HEK293 (cell line): ENCODE measurements at regions not wholly inside any gene's neighbourhood (a gene's known extent, or its start where the extent isn't known, plus 50 kb on each side); places are given as distances from the start of the nearest gene placed in this dataset.

Source experiments
- CTCF ChIA-PET: fragments of 350-600 bp; formaldehyde crosslinking; extraction: SDS; loops from one replicate; lab custom pipeline; 2021; ENCODE audit warnings: antibody characterized with exemption; lab: Yijun Ruan, JAX
- POLR2A ChIA-PET: fragments of 300-600 bp; formaldehyde crosslinking; extraction: SDS; loops from one replicate; lab custom pipeline; 2020; ENCODE audit warnings: antibody characterized with exemption, inconsistent platforms; lab: Yijun Ruan, JAX
- H3K27ac ChIP-seq: fragments of 200-500 bp; sonication (Bioruptor generic); 2 replicates; pipeline ENCODE4 v1.5.1; 2014; ENCODE audit warnings: low read depth, low read length, control low read depth, inconsistent platforms; ENCODE audit errors: extremely low read depth
- H3K36me3 ChIP-seq, 2 experiments: fragments of 200-500 bp in 1 of 2; sonication (Bioruptor generic) in 1 of 2; 1 replicate in 1 of 2; 2 replicates in 1 of 2; pipeline ENCODE4 v1.5.1; 2014 to 2017; ENCODE audit warnings: inconsistent platforms in 2 of 2, low read length in 2 of 2; ENCODE audit not compliant: control insufficient read depth in 2 of 2, insufficient read depth in 1 of 2
- H3K4me1 ChIP-seq: fragments of 200-500 bp; sonication (Bioruptor generic); 2 replicates; pipeline ENCODE4 v1.5.1; 2014; ENCODE audit warnings: mild to moderate bottlenecking, low read length, inconsistent platforms; ENCODE audit not compliant: control insufficient read depth, insufficient read depth
- H3K4me3 ChIP-seq: 2 replicates; pipeline ENCODE4 v1.5.1; 2011; ENCODE audit warnings: low read depth, mild to moderate bottlenecking, control low read depth, low read length, moderate library complexity
- H3K9me3 ChIP-seq: fragments of 200-500 bp; sonication (Bioruptor generic); 2 replicates; pipeline ENCODE4 v1.5.1; 2014; ENCODE audit warnings: low read depth, low read length, inconsistent platforms; ENCODE audit not compliant: control insufficient read depth, insufficient read depth
- EGR2 ChIP-seq: fragments of 450-650 bp; formaldehyde crosslinking; IDR thresholded peaks from 2 replicates; pipeline ENCODE4 v1.5.1; 2016; ENCODE audit warnings: low read depth, missing biosample characterization, missing genetic modification characterization
- FEZF1 ChIP-seq: fragments of 450-650 bp; formaldehyde crosslinking; IDR thresholded peaks from 2 replicates; pipeline ENCODE4 v1.5.1; 2016; ENCODE audit warnings: missing biosample characterization, missing genetic modification characterization
- GLI4 ChIP-seq: fragments of 450-650 bp; formaldehyde crosslinking; IDR thresholded peaks from 2 replicates; pipeline ENCODE4 v1.5.1; 2016; ENCODE audit warnings: missing biosample characterization, missing genetic modification characterization
- SP7 ChIP-seq: fragments of 450-650 bp; formaldehyde crosslinking; IDR thresholded peaks from 2 replicates; pipeline ENCODE4 v1.5.1; 2016; ENCODE audit warnings: missing biosample characterization, missing genetic modification characterization
- WT1 ChIP-seq: fragments of 450-650 bp; formaldehyde crosslinking; IDR thresholded peaks from 2 replicates; pipeline ENCODE4 v1.5.1; 2016; ENCODE audit warnings: missing biosample characterization, missing genetic modification characterization
- ZFP37 ChIP-seq: fragments of 450-650 bp; formaldehyde crosslinking; IDR thresholded peaks from 2 replicates; pipeline ENCODE4 v1.5.1; 2016; ENCODE audit warnings: missing biosample characterization, missing genetic modification characterization
- ZNF10 ChIP-seq: fragments of 450-650 bp; formaldehyde crosslinking; IDR thresholded peaks from 2 replicates; pipeline ENCODE4 v1.5.1; 2017; ENCODE audit warnings: missing biosample characterization, missing genetic modification characterization
- ZNF335 ChIP-seq: fragments of 450-650 bp; formaldehyde crosslinking; conservative IDR thresholded peaks from 2 replicates; pipeline ENCODE4 v1.5.1; 2016; ENCODE audit warnings: missing biosample characterization, missing genetic modification characterization
- ZNF473 ChIP-seq: fragments of 450-650 bp; formaldehyde crosslinking; IDR thresholded peaks from 2 replicates; pipeline ENCODE4 v1.5.1; 2017; ENCODE audit warnings: missing biosample characterization, missing genetic modification characterization
- ZNF501 ChIP-seq: fragments of 450-650 bp; formaldehyde crosslinking; IDR thresholded peaks from 2 replicates; pipeline ENCODE4 v1.5.1; 2016; ENCODE audit warnings: missing biosample characterization, missing genetic modification characterization
- ZNF518A ChIP-seq: fragments of 450-650 bp; formaldehyde crosslinking; conservative IDR thresholded peaks from 2 replicates; pipeline ENCODE4 v1.5.1; 2016; ENCODE audit warnings: low read depth, missing biosample characterization, missing genetic modification characterization
- ZNF530 ChIP-seq: fragments of 450-650 bp; formaldehyde crosslinking; IDR thresholded peaks from 2 replicates; pipeline ENCODE4 v1.5.1; 2016; ENCODE audit warnings: low read depth, missing biosample characterization, missing genetic modification characterization
- ZSCAN16 ChIP-seq: fragments of 450-650 bp; formaldehyde crosslinking; IDR thresholded peaks from 2 replicates; pipeline ENCODE4 v1.5.1; 2016; ENCODE audit warnings: missing biosample characterization, missing genetic modification characterization
- TF ChIP-seq, protein P1 (sequence below): fragments of 450-650 bp; formaldehyde crosslinking; IDR thresholded peaks from 2 replicates; pipeline ENCODE4 v1.5.1; 2016; ENCODE audit warnings: missing biosample characterization, missing genetic modification characterization
- TF ChIP-seq, protein P2 (sequence below): fragments of 450-650 bp; formaldehyde crosslinking; IDR thresholded peaks from 2 replicates; pipeline ENCODE4 v1.5.1; 2017; ENCODE audit warnings: missing biosample characterization, missing genetic modification characterization
- TF ChIP-seq, protein P3 (sequence below): fragments of 450-650 bp; formaldehyde crosslinking; IDR thresholded peaks from 2 replicates; pipeline ENCODE4 v1.5.1; 2016; ENCODE audit warnings: missing biosample characterization, missing genetic modification characterization
- TF ChIP-seq, protein P4 (sequence below): fragments of 450-650 bp; formaldehyde crosslinking; IDR thresholded peaks from 2 replicates; pipeline ENCODE4 v1.5.1; 2016; ENCODE audit warnings: missing biosample characterization, missing genetic modification characterization

DNA sequence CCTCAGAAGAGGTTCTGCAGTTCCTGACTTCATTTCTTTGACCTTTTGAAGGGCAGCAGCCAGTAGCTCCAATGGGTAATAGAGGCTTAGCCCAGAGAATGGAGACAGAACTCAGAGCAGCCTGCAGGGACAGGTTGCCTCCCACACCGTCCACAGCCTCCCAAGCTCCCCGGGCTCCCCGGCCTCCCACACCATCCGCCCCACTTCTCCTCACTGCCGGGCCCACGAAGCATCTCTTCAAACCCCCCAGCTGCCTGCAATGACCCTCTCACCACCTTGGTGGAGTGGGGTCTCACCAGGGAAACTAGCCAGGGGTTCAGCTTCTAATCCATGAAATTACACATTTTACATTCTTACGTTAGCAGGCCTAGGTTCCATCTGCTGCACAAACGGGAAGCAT is 652.0 kb upstream of the SALL3 start (continued):
- TF ChIP-seq ZNF518A (tag by site-specific recombination): no peak
- no peak for TF ChIP-seq ZNF530
- TF ChIP-seq, all 188 proteins: peak for 0

GRCh38 chr18:78330766-78331165 is 648.9 kb upstream of the SALL3 start:
- Histone ChIP-seq H3K4me1 (no peaks in the 10 kb centered on the region), H3K9me3 (no peaks in the 10 kb centered on the region), H3K4me3 (no peak overlapping the region), H3K27ac (no peak overlapping the region), H3K36me3 (no peaks in the 10 kb centered on the region)
- TF ChIP-seq, protein P1, sequence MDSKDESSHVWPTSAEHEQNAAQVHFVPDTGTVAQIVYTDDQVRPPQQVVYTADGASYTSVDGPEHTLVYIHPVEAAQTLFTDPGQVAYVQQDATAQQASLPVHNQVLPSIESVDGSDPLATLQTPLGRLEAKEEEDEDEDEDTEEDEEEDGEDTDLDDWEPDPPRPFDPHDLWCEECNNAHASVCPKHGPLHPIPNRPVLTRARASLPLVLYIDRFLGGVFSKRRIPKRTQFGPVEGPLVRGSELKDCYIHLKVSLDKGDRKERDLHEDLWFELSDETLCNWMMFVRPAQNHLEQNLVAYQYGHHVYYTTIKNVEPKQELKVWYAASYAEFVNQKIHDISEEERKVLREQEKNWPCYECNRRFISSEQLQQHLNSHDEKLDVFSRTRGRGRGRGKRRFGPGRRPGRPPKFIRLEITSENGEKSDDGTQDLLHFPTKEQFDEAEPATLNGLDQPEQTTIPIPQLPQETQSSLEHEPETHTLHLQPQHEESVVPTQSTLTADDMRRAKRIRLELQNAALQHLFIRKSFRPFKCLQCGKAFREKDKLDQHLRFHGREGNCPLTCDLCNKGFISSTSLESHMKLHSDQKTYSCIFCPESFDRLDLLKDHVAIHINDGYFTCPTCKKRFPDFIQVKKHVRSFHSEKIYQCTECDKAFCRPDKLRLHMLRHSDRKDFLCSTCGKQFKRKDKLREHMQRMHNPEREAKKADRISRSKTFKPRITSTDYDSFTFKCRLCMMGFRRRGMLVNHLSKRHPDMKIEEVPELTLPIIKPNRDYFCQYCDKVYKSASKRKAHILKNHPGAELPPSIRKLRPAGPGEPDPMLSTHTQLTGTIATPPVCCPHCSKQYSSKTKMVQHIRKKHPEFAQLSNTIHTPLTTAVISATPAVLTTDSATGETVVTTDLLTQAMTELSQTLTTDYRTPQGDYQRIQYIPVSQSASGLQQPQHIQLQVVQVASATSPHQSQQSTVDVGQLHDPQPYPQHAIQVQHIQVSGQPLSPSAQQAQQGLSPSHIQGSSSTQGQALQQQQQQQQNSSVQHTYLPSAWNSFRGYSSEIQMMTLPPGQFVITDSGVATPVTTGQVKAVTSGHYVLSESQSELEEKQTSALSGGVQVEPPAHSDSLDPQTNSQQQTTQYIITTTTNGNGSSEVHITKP (tag by site-specific recombination): no peak
- TF ChIP-seq ZNF335 (tag by site-specific recombination) (no peak), ZSCAN16 (tag by site-specific recombination) (no peak), GLI4 (no peak), EGR2 (tag by site-specific recombination) (no peak), WT1 (tag by site-specific recombination) (no peak), SP7 (tag by site-specific recombination) (no peak), FEZF1 (tag by site-specific recombination) (no peak), ZNF501 (tag by site-specific recombination) (no peak), ZNF10 (tag by site-specific recombination) (no peak), ZFP37 (tag by site-specific recombination) (no peak), ZNF473 (tag by site-specific recombination) (no peak)
- TF ChIP-seq, protein P2, sequence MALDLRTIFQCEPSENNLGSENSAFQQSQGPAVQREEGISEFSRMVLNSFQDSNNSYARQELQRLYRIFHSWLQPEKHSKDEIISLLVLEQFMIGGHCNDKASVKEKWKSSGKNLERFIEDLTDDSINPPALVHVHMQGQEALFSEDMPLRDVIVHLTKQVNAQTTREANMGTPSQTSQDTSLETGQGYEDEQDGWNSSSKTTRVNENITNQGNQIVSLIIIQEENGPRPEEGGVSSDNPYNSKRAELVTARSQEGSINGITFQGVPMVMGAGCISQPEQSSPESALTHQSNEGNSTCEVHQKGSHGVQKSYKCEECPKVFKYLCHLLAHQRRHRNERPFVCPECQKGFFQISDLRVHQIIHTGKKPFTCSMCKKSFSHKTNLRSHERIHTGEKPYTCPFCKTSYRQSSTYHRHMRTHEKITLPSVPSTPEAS (tag by site-specific recombination): no peak
- TF ChIP-seq, protein P3, sequence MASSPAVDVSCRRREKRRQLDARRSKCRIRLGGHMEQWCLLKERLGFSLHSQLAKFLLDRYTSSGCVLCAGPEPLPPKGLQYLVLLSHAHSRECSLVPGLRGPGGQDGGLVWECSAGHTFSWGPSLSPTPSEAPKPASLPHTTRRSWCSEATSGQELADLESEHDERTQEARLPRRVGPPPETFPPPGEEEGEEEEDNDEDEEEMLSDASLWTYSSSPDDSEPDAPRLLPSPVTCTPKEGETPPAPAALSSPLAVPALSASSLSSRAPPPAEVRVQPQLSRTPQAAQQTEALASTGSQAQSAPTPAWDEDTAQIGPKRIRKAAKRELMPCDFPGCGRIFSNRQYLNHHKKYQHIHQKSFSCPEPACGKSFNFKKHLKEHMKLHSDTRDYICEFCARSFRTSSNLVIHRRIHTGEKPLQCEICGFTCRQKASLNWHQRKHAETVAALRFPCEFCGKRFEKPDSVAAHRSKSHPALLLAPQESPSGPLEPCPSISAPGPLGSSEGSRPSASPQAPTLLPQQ (tag by site-specific recombination): no peak
- TF ChIP-seq, protein P4, sequence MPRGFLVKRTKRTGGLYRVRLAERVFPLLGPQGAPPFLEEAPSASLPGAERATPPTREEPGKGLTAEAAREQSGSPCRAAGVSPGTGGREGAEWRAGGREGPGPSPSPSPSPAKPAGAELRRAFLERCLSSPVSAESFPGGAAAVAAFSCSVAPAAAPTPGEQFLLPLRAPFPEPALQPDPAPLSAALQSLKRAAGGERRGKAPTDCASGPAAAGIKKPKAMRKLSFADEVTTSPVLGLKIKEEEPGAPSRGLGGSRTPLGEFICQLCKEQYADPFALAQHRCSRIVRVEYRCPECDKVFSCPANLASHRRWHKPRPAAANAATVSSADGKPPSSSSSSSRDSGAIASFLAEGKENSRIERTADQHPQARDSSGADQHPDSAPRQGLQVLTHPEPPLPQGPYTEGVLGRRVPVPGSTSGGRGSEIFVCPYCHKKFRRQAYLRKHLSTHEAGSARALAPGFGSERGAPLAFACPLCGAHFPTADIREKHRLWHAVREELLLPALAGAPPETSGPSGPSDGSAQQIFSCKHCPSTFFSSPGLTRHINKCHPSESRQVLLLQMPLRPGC: no peak
- ChIA-PET CTCF (no interaction called here), POLR2A (no interaction called here)
